AG04450 (cell line): ENCODE measurements at regions not wholly inside any gene's neighbourhood (a gene's known extent, or its start where the extent isn't known, plus 50 kb on each side); places are given as distances from the start of the nearest gene placed in this dataset.
A peak's percentile ranks its signal among the peaks of the same experiment; 100 is the strongest.

Experiments used
- CTCF ChIA-PET: fragments of 300-600, 350-600 bp; formaldehyde crosslinking; extraction: SDS; loops from one replicate; lab custom pipeline; 2022; ENCODE audit warnings: antibody characterized with exemption, inconsistent platforms; lab: Charles Lee
- POLR2A ChIA-PET: fragments of 350-600 bp; formaldehyde crosslinking; extraction: SDS; loops from one replicate; lab custom pipeline; 2021; ENCODE audit warnings: antibody characterized with exemption, inconsistent platforms; lab: Yijun Ruan, JAX
- DNase-seq: peaks from one replicate; pipeline ENCODE4 v3.0.0-alpha.2; 2011; ENCODE audit warnings: low read depth, low spot score
- H3K27ac ChIP-seq: one replicate; pipeline ENCODE4 v1.5.1; 2012; ENCODE audit warnings: low read depth, low read length, control low read depth
- H3K27me3 ChIP-seq: one replicate; pipeline ENCODE4 v1.6.0; 2012; ENCODE audit warnings: low read length; ENCODE audit not compliant: control insufficient read depth, insufficient read depth
- H3K4me3 ChIP-seq: 2 replicates; pipeline ENCODE4 v1.5.1; 2011; ENCODE audit warnings: mild to moderate bottlenecking, low read depth, low read length, control low read depth
- H3K9me3 ChIP-seq: 2 replicates; pipeline ENCODE4 v1.5.1; 2012; ENCODE audit warnings: low read length; ENCODE audit not compliant: control insufficient read depth, insufficient read depth
- TF ChIP-seq, protein P1 (sequence below): IDR thresholded peaks from 2 replicates; pipeline ENCODE4 v1.5.1; 2011; ENCODE audit warnings: low read depth, low read length, control low read depth, inconsistent platforms

DNA sequence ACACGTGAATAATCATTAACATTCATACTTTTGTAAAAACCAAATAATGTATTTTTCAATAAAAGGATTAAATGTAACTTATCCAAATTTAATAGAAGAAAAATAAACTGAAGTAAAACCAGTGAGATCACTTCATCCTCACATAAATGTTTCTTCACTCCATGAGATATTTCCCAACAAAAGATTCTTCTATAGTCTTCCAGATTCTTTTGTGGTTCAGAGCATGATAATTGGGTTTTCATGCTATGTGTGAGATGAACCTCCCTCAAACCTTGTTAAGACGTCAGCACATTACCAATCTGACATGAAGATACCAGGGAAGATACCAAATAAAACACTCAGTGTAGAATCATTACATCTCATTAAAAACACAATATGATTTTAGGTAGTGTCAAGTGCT is 62.9 kb upstream of the OXGR1 start:
- POLR2A ChIA-PET: no interaction called here
- DNase-seq: no peak
- H3K4me3 ChIP-seq: no peak overlapping the region
- H3K9me3 ChIP-seq: no peaks in the 10 kb centered on the region
- TF ChIP-seq, protein P1, sequence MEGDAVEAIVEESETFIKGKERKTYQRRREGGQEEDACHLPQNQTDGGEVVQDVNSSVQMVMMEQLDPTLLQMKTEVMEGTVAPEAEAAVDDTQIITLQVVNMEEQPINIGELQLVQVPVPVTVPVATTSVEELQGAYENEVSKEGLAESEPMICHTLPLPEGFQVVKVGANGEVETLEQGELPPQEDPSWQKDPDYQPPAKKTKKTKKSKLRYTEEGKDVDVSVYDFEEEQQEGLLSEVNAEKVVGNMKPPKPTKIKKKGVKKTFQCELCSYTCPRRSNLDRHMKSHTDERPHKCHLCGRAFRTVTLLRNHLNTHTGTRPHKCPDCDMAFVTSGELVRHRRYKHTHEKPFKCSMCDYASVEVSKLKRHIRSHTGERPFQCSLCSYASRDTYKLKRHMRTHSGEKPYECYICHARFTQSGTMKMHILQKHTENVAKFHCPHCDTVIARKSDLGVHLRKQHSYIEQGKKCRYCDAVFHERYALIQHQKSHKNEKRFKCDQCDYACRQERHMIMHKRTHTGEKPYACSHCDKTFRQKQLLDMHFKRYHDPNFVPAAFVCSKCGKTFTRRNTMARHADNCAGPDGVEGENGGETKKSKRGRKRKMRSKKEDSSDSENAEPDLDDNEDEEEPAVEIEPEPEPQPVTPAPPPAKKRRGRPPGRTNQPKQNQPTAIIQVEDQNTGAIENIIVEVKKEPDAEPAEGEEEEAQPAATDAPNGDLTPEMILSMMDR: no peak
- H3K27me3 ChIP-seq: no peaks in the 10 kb centered on the region
- CTCF ChIA-PET: no interaction called here
- H3K27ac ChIP-seq: no peak overlapping the region

GRCh38 chr13:97058391-97058790 is 64.1 kb upstream of the OXGR1 start:
- Histone ChIP-seq H3K27ac (peak overlapping the region; percentile 13), H3K9me3 (no peaks in the 10 kb centered on the region), H3K27me3 (no peaks in the 10 kb centered on the region), H3K4me3 (no peak overlapping the region)
- no peak for DNase-seq
- ChIA-PET CTCF (no interaction called here), POLR2A (no interaction called here)
- TF ChIP-seq, protein P1: no peak

DNA sequence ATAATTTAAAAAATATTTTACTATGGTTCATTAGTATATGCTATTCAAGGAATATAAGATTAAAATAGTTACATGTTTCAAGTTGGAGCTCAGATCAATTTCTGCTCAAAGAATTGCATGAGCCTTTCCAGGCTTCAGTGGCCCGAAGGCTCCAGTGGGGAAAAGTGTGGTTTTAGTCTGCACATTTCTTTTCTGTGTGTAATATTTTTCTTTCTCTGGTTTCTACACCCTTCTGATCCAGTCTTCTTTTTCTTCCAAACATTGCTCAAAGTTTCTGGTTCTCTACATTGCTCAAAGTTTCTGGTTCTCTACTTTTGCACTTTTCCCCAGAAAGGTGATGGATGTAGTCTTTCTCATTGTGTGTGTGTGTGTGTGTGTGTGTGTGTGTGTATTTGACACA is 64.7 kb upstream of the OXGR1 start:
- no peak overlapping the region for H3K27ac ChIP-seq
- H3K9me3 ChIP-seq: no peaks in the 10 kb centered on the region
- CTCF ChIA-PET: no interaction called here
- POLR2A ChIA-PET: no interaction called here
- H3K4me3 ChIP-seq: no peak overlapping the region
- TF ChIP-seq, protein P1: no peak
- no peaks in the 10 kb centered on the region for H3K27me3 ChIP-seq
- no peak for DNase-seq

DNA sequence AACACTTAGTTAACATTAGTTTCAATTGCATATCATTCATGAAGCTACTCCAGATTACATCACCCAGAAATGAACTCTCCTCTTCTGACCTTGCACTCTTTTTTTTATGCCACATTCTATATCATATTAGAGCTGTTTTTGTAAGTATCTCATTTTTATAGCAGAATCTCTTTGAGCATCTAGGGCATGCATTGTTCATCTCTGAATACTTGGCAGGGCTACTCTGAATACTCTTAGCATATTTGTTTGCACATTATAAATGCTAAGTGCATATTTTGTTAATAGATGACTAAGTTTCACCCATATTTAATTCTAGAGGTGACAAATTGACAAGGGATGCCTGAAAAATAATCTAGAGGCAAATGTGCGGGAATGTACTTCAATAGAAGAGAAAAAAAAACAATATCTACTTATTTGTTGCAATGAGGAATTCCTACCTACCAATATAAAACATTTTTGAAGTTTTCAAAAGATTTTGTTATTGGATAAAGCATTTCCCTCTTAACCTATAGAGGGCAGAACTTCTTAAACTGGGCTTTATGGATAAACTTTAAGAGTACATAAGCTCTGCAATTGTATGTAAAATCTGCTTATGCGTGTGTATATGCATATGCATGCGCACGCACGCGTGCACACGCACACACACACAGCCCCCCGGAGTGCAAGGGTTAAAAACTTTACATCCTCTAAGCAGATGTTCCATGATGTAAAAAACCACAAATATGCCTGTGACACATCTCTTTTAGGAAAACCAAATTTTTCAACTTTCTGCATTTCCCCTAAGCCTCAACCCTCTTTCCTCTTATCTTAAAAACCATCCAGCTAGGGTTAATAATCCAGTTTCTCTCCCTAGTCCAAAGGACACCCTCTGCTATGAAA is 73.0 kb upstream of the OXGR1 start:
- H3K27me3 ChIP-seq: no peaks in the 10 kb centered on the region
- TF ChIP-seq, protein P1: peak; percentile 33
- ChIA-PET CTCF (interaction anchor here (0.6 to 1.8 kb wide), 3 partner anchors 20 to 43 kb away, joined by 3 to 5 read pairs (median 3); no protein-coding TSS in a partner anchor), POLR2A (no interaction called here)
- no peak for DNase-seq
- H3K4me3 ChIP-seq: no peak overlapping the region
- H3K27ac ChIP-seq: no peak overlapping the region
- H3K9me3 ChIP-seq: no peaks in the 10 kb centered on the region

DNA sequence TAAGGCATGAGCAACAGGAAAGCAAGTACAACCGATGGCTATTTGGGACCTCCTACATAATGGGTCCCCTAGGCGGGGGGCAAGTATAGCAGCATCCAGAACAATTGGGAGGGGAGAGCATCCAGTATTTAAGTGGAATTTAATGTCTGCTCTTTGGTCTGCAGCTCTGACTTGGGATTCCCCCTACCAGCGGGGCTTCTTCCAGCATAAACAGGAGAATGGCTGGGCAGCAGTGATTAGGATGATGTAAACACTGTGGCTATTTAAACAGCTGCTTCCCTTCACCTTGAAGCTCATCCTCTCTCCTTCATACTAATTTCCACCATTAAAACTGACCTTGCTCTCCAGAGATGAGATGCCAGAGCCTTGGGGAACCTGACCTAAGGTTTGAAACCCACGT is 73.9 kb upstream of the OXGR1 start:
- Histone ChIP-seq H3K4me3 (no peak overlapping the region), H3K27ac (no peak overlapping the region), H3K27me3 (no peaks in the 10 kb centered on the region), H3K9me3 (no peaks in the 10 kb centered on the region)
- POLR2A ChIA-PET: no interaction called here
- no peak for DNase-seq
- TF ChIP-seq, protein P1: no peak
- CTCF ChIA-PET: interaction anchor here (0.6 to 1.8 kb wide), 2 partner anchors 21 to 40 kb away, joined by 3 to 5 read pairs; no protein-coding TSS in a partner anchor
